ENCODE measurements at regions not wholly inside any gene's neighbourhood (a gene's known extent, or its start where the extent isn't known, plus 50 kb on each side); places are given as distances from the start of the nearest gene placed in this dataset.

- no peak for DNase-seq (ENCODE audit: low read depth in 3 of 3, low spot score in 1 of 3)
These were observed 189.1 kb downstream of the SALL1 start for GRCh38 chr16:50961952-50962351.

- no peak for DNase-seq (ENCODE audit: low read depth in 3 of 3, low spot score in 1 of 3)
These were observed 190.4 kb downstream of the SALL1 start for GRCh38 chr16:50960517-50961202.

- DNase-seq (ENCODE audit: low read depth in 3 of 3, low spot score in 1 of 3) = no peak
These were observed 194.0 kb downstream of the SALL1 start for GRCh38 chr16:50957056-50957455.

- DNase-seq (ENCODE audit: low read depth in 3 of 3, low spot score in 1 of 3) = no peak
These were observed 194.4 kb downstream of the SALL1 start for GRCh38 chr16:50956637-50957036.

GRCh38 chr16:50955311-50955710, 195.8 kb downstream of the SALL1 start:
- no peak for DNase-seq (ENCODE audit: low read depth in 3 of 3, low spot score in 1 of 3)

- no peak for DNase-seq (ENCODE audit: low read depth in 3 of 3, low spot score in 1 of 3)
These were observed 196.6 kb downstream of the SALL1 start for GRCh38 chr16:50954469-50954868.

- DNase-seq (ENCODE audit: low read depth in 3 of 3, low spot score in 1 of 3) = no peak
These were observed 197.8 kb downstream of the SALL1 start for GRCh38 chr16:50953290-50953689.

- DNase-seq (ENCODE audit: low read depth in 3 of 3, low spot score in 1 of 3) = no peak
These were observed 200.1 kb downstream of the SALL1 start for GRCh38 chr16:50950955-50951354.

GRCh38 chr16:50948268-50948930, 202.7 kb downstream of the SALL1 start:
- no peak for DNase-seq (ENCODE audit: low read depth in 3 of 3, low spot score in 1 of 3)

GRCh38 chr16:50947826-50948225, 203.2 kb downstream of the SALL1 start:
- no peak for DNase-seq (ENCODE audit: low read depth in 3 of 3, low spot score in 1 of 3)

GRCh38 chr16:50946606-50947005, 204.5 kb downstream of the SALL1 start:
- DNase-seq (ENCODE audit: low read depth in 3 of 3, low spot score in 1 of 3) = no peak

GRCh38 chr16:50946098-50946497, 204.2 kb downstream of the CYLD start:
- no peak for DNase-seq (ENCODE audit: low read depth in 3 of 3, low spot score in 1 of 3)

GRCh38 chr16:50945171-50945570, 203.3 kb downstream of the CYLD start:
- no peak for DNase-seq (ENCODE audit: low read depth in 3 of 3, low spot score in 1 of 3)

- no peak for DNase-seq (ENCODE audit: low read depth in 3 of 3, low spot score in 1 of 3)
These were observed 202.6 kb downstream of the CYLD start for GRCh38 chr16:50944436-50944835.

GRCh38 chr16:50944033-50944432, 202.1 kb downstream of the CYLD start:
- DNase-seq (ENCODE audit: low read depth in 3 of 3, low spot score in 1 of 3) = no peak

GRCh38 chr16:50942143-50942542, 200.3 kb downstream of the CYLD start:
- no peak for DNase-seq (ENCODE audit: low read depth in 3 of 3, low spot score in 1 of 3)

GRCh38 chr16:50941681-50942080, 199.8 kb downstream of the CYLD start:
- DNase-seq (ENCODE audit: low read depth in 3 of 3, low spot score in 1 of 3) = no peak

GRCh38 chr16:50940275-50940854, 198.5 kb downstream of the CYLD start:
- no peak for DNase-seq (ENCODE audit: low read depth in 3 of 3, low spot score in 1 of 3)

- DNase-seq (ENCODE audit: low read depth in 3 of 3, low spot score in 1 of 3) = no peak
These were observed 197.5 kb downstream of the CYLD start for GRCh38 chr16:50939356-50939755.

GRCh38 chr16:50938932-50939331, 197.0 kb downstream of the CYLD start:
- no peak for DNase-seq (ENCODE audit: low read depth in 3 of 3, low spot score in 1 of 3)

- no peak for DNase-seq (ENCODE audit: low read depth in 3 of 3, low spot score in 1 of 3)
These were observed 191.4 kb downstream of the CYLD start for GRCh38 chr16:50933262-50933661.

- no peak for DNase-seq (ENCODE audit: low read depth in 3 of 3, low spot score in 1 of 3)
These were observed 190.6 kb downstream of the CYLD start for GRCh38 chr16:50932348-50932935.
